ENCODE measurements at regions not wholly inside any gene's neighbourhood (a gene's known extent, or its start where the extent isn't known, plus 50 kb on each side); places are given as distances from the start of the nearest gene placed in this dataset.
"Not testable (repeated sequence)": the region's sequence is repeated elsewhere in the genome, so short reads cannot be mapped to it uniquely, and the experiment has no call there.

DNA sequence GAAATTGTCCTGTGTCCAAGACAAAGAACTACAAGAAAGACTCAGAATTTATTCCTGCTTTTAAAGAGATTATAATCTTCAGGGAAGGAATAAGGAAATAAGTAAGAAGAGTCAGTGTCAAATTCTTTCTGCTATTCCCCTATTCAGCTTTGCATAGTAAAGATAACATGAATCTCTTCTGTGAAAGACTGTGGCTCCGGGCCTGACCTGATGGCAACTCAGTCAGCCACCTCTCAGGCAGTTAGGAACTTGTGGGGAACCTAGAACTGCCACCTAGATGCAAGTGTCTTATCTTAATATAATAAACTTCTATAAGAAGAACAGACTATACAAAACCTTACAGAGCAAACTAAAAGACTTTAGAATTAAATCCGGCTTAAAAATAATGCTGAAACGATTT, 382.0 kb downstream of the RAD51AP2 start:
- H3K27ac ChIP-seq (ENCODE audit: low read depth, low read length) = no peak overlapping the region
- H3K36me3 ChIP-seq (ENCODE audit: control insufficient read depth in 5 of 5, insufficient read depth in 5 of 5, low read length in 5 of 5) = no peaks in the 10 kb centered on the region
- no peaks in the 10 kb centered on the region for H3K9me3 ChIP-seq (ENCODE audit: control insufficient read depth in 5 of 5, low read length in 5 of 5)
- no peak overlapping the region for H3K9ac ChIP-seq (ENCODE audit: low read length in 5 of 5)
- no peaks in the 10 kb centered on the region for H3K4me1 ChIP-seq (ENCODE audit: control insufficient read depth in 5 of 5, insufficient read depth in 5 of 5, low read length in 5 of 5)
- H3K27me3 ChIP-seq (ENCODE audit: control insufficient read depth in 5 of 5, insufficient read depth in 4 of 5, low read length in 5 of 5) = peaks cover 0 to 4% (median 0%) of the 10 kb centered on the region in 5 donors
- H3K4me3 ChIP-seq (ENCODE audit: low read depth in 1 of 5, low read length in 5 of 5) = no peak overlapping the region

DNA sequence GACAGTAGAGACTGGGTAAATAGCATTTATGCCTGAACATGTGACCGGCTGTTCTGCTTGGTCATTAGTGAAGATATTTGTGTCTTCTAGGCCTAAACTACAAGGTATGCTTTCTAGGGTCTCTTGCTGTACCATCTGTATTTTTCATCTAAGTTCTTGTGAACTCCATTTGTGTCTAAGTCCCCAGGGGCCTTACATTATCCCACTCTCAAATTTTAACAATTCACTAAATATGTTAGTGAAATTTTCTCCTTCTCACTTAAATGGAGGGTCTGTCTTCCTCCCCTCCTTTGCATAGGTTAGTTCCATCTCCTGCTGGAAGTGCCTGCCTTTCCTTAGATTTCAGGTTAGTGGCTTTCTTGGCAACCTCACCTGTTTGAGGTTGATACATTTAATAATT, 382.6 kb downstream of the RAD51AP2 start:
- Histone ChIP-seq H3K36me3 (ENCODE audit: control insufficient read depth in 5 of 5, insufficient read depth in 5 of 5, low read length in 5 of 5) (no peaks in the 10 kb centered on the region), H3K4me1 (ENCODE audit: control insufficient read depth in 5 of 5, insufficient read depth in 5 of 5, low read length in 5 of 5) (no peaks in the 10 kb centered on the region), H3K4me3 (ENCODE audit: low read depth in 1 of 5, low read length in 5 of 5) (no peak overlapping the region), H3K9me3 (ENCODE audit: control insufficient read depth in 5 of 5, low read length in 5 of 5) (no peaks in the 10 kb centered on the region), H3K9ac (ENCODE audit: low read length in 5 of 5) (no peak overlapping the region), H3K27ac (ENCODE audit: low read depth, low read length) (no peak overlapping the region), H3K27me3 (ENCODE audit: control insufficient read depth in 5 of 5, insufficient read depth in 4 of 5, low read length in 5 of 5) (peaks cover 0 to 4% (median 0%) of the 10 kb centered on the region in 5 donors)

DNA sequence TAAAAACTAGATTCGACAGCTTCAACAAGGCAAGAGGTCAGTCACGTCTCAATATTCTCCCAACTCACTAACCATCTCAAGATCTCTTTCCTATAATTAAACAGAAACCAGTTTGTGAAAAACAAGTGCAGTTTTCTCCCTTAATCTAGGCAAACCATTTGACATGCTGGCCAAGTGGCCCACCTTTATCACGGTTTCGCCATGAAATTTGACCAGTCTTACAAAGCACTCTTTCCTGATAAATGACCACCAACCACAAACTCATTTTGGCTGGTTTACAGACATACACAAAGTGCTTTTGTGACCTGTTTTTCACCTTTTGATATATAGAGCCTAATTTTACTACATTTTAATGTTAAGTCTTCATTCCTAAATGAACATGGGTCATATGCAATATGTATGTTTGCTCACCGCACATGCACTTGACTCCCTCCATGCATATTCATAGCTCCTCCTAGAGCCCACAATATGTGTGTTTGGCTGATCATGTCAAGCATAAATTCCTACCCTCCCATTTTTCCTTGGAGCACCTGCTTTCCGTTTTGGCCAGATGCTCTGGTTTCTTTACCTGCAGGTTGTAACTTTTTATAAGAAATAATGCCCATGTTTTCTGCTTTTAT, 385.1 kb downstream of the RAD51AP2 start:
- Histone ChIP-seq H3K36me3 (ENCODE audit: control insufficient read depth in 5 of 5, insufficient read depth in 5 of 5, low read length in 5 of 5) (no peaks in the 10 kb centered on the region), H3K4me3 (ENCODE audit: low read depth in 1 of 5, low read length in 5 of 5) (no peak overlapping the region), H3K27me3 (ENCODE audit: control insufficient read depth in 5 of 5, insufficient read depth in 4 of 5, low read length in 5 of 5) (no peaks in the 10 kb centered on the region), H3K9ac (ENCODE audit: low read length in 5 of 5) (no peak overlapping the region), H3K9me3 (ENCODE audit: control insufficient read depth in 5 of 5, low read length in 5 of 5) (no peaks in the 10 kb centered on the region), H3K4me1 (ENCODE audit: control insufficient read depth in 5 of 5, insufficient read depth in 5 of 5, low read length in 5 of 5) (no peaks in the 10 kb centered on the region), H3K27ac (ENCODE audit: low read depth, low read length) (no peak overlapping the region)

DNA sequence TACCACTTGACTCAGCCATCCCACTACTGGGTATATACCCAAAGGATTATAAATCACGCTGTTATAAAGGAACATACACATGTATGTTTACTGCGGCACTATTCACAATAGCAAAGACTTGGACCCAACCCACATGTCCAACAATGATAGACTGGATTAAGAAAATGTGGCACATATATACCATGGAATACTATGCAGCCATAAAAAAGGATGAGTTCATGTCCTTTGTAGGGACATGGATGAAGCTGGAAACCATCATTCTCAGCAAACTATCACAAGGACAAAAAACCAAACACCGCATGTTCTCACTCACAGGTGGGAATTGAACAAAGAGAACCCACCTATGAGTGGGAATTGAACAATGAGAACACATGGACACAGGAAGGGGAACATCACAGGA, 387.6 kb downstream of the RAD51AP2 start:
- H3K27ac ChIP-seq (ENCODE audit: low read depth, low read length); H3K9ac ChIP-seq (ENCODE audit: low read length in 5 of 5); H3K9me3 ChIP-seq (ENCODE audit: control insufficient read depth in 5 of 5, low read length in 5 of 5); H3K4me3 ChIP-seq (ENCODE audit: low read depth in 1 of 5, low read length in 5 of 5); H3K27me3 ChIP-seq (ENCODE audit: control insufficient read depth in 5 of 5, insufficient read depth in 4 of 5, low read length in 5 of 5); H3K4me1 ChIP-seq (ENCODE audit: control insufficient read depth in 5 of 5, insufficient read depth in 5 of 5, low read length in 5 of 5); H3K36me3 ChIP-seq (ENCODE audit: control insufficient read depth in 5 of 5, insufficient read depth in 5 of 5, low read length in 5 of 5): not testable (repeated sequence)

DNA sequence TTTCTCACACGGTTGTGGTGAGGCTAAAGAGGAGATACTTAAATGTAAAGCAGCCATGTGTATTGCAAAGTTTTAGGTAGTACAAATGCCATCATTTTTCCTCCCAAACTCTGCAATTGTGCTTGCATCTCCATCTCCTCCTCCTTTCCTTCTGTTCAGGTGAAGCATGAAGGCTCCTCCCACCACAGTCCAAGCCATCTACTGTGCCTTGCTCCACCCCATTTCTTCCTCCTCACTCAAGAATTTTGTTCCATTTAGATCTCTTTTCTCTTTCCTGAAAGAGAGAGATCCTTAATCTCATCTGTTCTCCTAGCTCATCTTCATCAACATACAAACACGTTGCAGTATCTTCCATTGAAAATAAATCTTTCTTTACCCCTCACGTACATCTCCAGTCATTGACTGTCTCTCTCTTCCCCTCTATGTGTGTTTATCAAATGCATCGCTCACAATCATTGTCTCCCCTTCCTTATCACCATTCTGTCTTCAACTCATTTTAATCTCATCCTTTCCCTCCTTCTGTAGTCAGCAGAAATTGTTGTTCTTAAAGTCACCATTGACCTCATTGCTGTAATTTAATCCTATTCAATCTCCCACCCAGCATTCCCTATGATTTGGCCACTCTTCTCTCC, 392.1 kb downstream of the RAD51AP2 start:
- no peaks in the 10 kb centered on the region for H3K4me1 ChIP-seq (ENCODE audit: control insufficient read depth in 5 of 5, insufficient read depth in 5 of 5, low read length in 5 of 5)
- H3K4me3 ChIP-seq (ENCODE audit: low read depth in 1 of 5, low read length in 5 of 5) = no peak overlapping the region
- H3K27me3 ChIP-seq (ENCODE audit: control insufficient read depth in 5 of 5, insufficient read depth in 4 of 5, low read length in 5 of 5) = no peaks in the 10 kb centered on the region
- H3K9ac ChIP-seq (ENCODE audit: low read length in 5 of 5) = no peak overlapping the region
- H3K9me3 ChIP-seq (ENCODE audit: control insufficient read depth in 5 of 5, low read length in 5 of 5) = no peaks in the 10 kb centered on the region
- H3K36me3 ChIP-seq (ENCODE audit: control insufficient read depth in 5 of 5, insufficient read depth in 5 of 5, low read length in 5 of 5) = no peaks in the 10 kb centered on the region
- H3K27ac ChIP-seq (ENCODE audit: low read depth, low read length) = no peak overlapping the region

DNA sequence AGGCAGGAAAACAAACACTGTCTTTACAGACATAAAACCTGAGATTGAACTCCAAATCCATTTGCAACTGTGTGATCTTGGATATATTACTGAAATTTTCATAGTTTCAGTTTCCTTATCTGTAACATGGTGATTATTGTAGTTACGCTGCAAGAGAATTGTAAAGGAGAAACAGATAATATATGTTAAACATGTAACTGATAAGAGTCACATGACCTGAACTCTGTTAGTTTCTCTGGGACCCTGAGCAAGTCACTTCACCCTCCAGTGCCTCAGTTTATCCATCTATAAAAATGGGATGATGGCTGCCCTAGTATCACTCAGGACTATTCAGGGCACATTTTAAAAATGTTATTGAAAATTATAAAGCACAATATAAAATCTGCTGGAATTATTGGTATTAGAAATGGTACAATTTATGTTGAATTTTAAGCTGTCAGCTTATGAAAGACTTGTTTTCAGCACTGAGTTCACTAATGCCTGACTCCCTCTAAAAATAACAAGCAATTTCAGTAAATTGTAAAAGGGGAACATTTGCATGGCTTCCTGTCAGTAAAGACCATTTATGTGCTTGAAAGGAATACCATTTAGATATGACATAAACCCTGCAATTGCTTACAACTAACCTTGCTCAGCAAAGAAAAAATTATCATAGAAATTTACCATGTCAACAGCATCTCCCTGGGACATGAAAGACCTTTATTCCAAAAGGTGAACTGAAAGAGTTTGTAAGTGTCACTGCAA, 393.5 kb downstream of the RAD51AP2 start:
- Histone ChIP-seq H3K4me1 (ENCODE audit: control insufficient read depth in 5 of 5, insufficient read depth in 5 of 5, low read length in 5 of 5) (no peaks in the 10 kb centered on the region), H3K9me3 (ENCODE audit: control insufficient read depth in 5 of 5, low read length in 5 of 5) (no peaks in the 10 kb centered on the region), H3K4me3 (ENCODE audit: low read depth in 1 of 5, low read length in 5 of 5) (no peak overlapping the region), H3K36me3 (ENCODE audit: control insufficient read depth in 5 of 5, insufficient read depth in 5 of 5, low read length in 5 of 5) (no peaks in the 10 kb centered on the region), H3K9ac (ENCODE audit: low read length in 5 of 5) (no peak overlapping the region), H3K27me3 (ENCODE audit: control insufficient read depth in 5 of 5, insufficient read depth in 4 of 5, low read length in 5 of 5) (no peaks in the 10 kb centered on the region), H3K27ac (ENCODE audit: low read depth, low read length) (no peak overlapping the region)

DNA sequence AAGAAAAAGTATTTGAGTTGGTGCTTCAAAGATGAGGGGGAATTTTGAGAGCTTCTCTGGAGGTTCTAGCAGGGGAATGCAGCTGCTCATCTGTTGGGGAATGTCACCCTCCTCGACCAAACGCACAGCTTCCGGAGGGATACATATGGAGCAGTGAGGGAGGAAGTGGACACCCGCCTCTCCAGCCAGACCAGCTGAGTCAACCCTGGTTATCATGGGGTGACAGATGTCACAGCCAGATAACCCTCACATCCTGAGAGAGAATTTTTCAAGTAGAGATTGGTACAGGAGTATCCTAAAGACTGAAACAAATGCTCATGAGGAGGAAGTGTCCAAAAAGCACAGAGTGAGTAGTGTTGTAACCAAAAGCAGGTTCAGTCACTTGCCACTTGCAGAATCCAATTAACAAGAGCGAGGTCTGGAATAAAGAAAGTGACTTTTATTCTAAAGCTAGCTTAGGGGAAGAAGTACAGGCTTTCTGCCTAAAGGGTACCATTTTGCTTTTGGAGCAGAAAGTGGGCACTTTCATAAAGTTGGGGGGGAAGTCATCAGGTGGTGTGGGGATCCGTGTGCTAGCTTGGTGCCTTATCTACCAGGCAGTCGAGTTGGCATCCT, 395.2 kb downstream of the RAD51AP2 start:
- H3K27ac ChIP-seq (ENCODE audit: low read depth, low read length) = no peak overlapping the region
- no peaks in the 10 kb centered on the region for H3K27me3 ChIP-seq (ENCODE audit: control insufficient read depth in 5 of 5, insufficient read depth in 4 of 5, low read length in 5 of 5)
- H3K9me3 ChIP-seq (ENCODE audit: control insufficient read depth in 5 of 5, low read length in 5 of 5) = no peaks in the 10 kb centered on the region
- H3K36me3 ChIP-seq (ENCODE audit: control insufficient read depth in 5 of 5, insufficient read depth in 5 of 5, low read length in 5 of 5) = no peaks in the 10 kb centered on the region
- H3K9ac ChIP-seq (ENCODE audit: low read length in 5 of 5) = no peak overlapping the region
- no peaks in the 10 kb centered on the region for H3K4me1 ChIP-seq (ENCODE audit: control insufficient read depth in 5 of 5, insufficient read depth in 5 of 5, low read length in 5 of 5)
- no peak overlapping the region for H3K4me3 ChIP-seq (ENCODE audit: low read depth in 1 of 5, low read length in 5 of 5)

DNA sequence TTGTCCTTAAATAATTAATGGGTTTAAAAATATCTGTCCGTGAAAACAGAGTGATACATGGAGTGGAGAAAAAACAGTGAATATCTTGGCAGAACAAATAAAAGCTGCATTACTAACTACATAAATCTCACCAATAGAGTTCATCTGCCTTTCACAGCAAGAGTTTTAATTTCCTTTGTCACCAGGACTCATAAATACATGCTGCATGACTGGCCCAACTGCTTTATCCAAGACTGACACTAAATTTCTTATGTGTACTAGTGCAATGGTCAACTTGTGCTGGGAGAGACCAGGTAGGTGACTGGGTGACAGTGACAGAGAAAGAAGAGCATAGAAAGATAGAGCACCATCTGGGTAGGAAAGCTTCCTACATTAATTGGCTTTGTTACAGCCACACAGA, 402.8 kb downstream of the RAD51AP2 start:
- no peaks in the 10 kb centered on the region for H3K4me1 ChIP-seq (ENCODE audit: control insufficient read depth in 5 of 5, insufficient read depth in 5 of 5, low read length in 5 of 5)
- no peaks in the 10 kb centered on the region for H3K27me3 ChIP-seq (ENCODE audit: control insufficient read depth in 5 of 5, insufficient read depth in 4 of 5, low read length in 5 of 5)

DNA sequence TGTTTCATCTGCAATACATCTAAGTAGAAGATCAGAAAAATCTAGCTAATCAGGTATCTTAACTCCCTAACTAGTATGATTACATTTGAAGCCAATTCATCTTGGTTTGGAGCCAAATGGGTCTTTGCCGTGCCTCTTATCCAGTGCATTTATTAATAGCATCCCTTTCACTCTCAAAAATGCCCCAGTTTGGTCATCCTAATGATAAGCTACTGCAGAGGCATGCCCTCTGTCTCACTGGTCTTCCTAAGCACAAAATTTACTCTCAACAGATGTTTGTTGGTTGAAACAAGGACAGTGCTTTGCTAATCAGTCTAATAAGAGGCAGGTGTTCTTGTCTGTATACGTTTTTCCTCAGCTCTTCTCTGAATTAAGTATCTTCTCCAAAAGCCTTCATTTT, 403.2 kb downstream of the RAD51AP2 start:
- H3K9me3 ChIP-seq (ENCODE audit: control insufficient read depth in 5 of 5, low read length in 5 of 5) = no peaks in the 10 kb centered on the region
- H3K4me3 ChIP-seq (ENCODE audit: low read depth in 1 of 5, low read length in 5 of 5) = no peak overlapping the region
- no peaks in the 10 kb centered on the region for H3K4me1 ChIP-seq (ENCODE audit: control insufficient read depth in 5 of 5, insufficient read depth in 5 of 5, low read length in 5 of 5)
- no peak overlapping the region for H3K27ac ChIP-seq (ENCODE audit: low read depth, low read length)
- no peaks in the 10 kb centered on the region for H3K36me3 ChIP-seq (ENCODE audit: control insufficient read depth in 5 of 5, insufficient read depth in 5 of 5, low read length in 5 of 5)
- no peaks in the 10 kb centered on the region for H3K27me3 ChIP-seq (ENCODE audit: control insufficient read depth in 5 of 5, insufficient read depth in 4 of 5, low read length in 5 of 5)
- H3K9ac ChIP-seq (ENCODE audit: low read length in 5 of 5) = no peak overlapping the region

More for the DNA sequence above, 402.8 kb downstream of the RAD51AP2 start:
- Histone ChIP-seq H3K4me3 (ENCODE audit: low read depth in 1 of 5, low read length in 5 of 5) (no peak overlapping the region), H3K27ac (ENCODE audit: low read depth, low read length) (no peak overlapping the region), H3K36me3 (ENCODE audit: control insufficient read depth in 5 of 5, insufficient read depth in 5 of 5, low read length in 5 of 5) (no peaks in the 10 kb centered on the region), H3K9ac (ENCODE audit: low read length in 5 of 5) (no peak overlapping the region), H3K9me3 (ENCODE audit: control insufficient read depth in 5 of 5, low read length in 5 of 5) (no peaks in the 10 kb centered on the region)

DNA sequence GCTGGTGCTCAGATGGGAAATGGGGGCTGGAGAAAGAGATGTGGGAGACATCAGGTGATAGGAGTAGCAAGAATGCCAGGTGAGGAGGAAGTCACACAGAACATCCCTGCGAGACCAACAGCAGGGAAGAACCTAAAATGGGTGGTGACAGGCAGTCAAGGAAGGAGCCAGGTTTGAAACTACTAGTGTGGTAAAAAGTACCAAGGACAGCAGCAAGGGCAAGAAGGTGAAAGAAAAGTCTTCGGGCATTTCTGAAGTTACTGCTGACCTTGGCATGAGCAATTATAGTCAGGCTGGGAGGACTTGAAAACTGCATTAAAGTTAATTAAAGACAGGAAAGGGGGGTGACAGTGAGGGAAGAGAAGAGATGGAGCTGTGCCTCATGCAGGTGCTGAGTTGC, 410.4 kb downstream of the RAD51AP2 start:
- H3K27me3 ChIP-seq (ENCODE audit: control insufficient read depth in 5 of 5, insufficient read depth in 4 of 5, low read length in 5 of 5) = no peaks in the 10 kb centered on the region
- no peaks in the 10 kb centered on the region for H3K36me3 ChIP-seq (ENCODE audit: control insufficient read depth in 5 of 5, insufficient read depth in 5 of 5, low read length in 5 of 5)
- no peak overlapping the region for H3K27ac ChIP-seq (ENCODE audit: low read depth, low read length)
- H3K9me3 ChIP-seq (ENCODE audit: control insufficient read depth in 5 of 5, low read length in 5 of 5) = no peaks in the 10 kb centered on the region
- no peak overlapping the region for H3K4me3 ChIP-seq (ENCODE audit: low read depth in 1 of 5, low read length in 5 of 5)
- H3K9ac ChIP-seq (ENCODE audit: low read length in 5 of 5) = no peak overlapping the region
- H3K4me1 ChIP-seq (ENCODE audit: control insufficient read depth in 5 of 5, insufficient read depth in 5 of 5, low read length in 5 of 5) = no peaks in the 10 kb centered on the region

All from subcutaneous abdominal adipose tissue (tissue), 5 donors.